ENCODE measurements at regions not wholly inside any gene's neighbourhood (a gene's known extent, or its start where the extent isn't known, plus 50 kb on each side); places are given as distances from the start of the nearest gene placed in this dataset.

DNA sequence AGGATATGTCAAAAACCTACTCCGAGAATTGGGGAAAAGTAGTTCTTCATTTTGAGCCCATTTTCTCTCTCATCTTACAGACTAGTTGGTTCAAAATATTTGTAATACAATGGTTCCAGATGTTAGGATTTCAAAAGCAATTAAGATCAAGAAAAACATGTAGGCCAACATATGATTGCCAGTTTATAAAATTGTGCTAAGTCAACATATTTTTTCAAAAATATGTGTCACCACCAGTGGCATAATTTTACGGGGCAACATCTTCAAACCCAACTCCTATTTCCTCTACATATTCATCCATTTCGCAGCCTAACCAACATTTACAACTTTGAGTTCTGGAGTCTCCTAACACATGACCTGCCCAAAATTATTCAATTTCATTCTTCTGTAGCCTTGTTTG lies 514.5 kb upstream of the TPK1 start:
- TF ChIP-seq CTCF (IDR thresholded peaks at IDR 0.05) (no peak), EP300 (IDR thresholded peaks at IDR 0.05) (no peak), POLR2A (IDR thresholded peaks at IDR 0.05) (no peak), POLR2AphosphoS5 (IDR thresholded peaks at IDR 0.05) (no peak)

All from sigmoid colon (tissue), 4 donors.